HCT116 (cell line): ENCODE measurements at regions not wholly inside any gene's neighbourhood (a gene's known extent, or its start where the extent isn't known, plus 50 kb on each side); places are given as distances from the start of the nearest gene placed in this dataset.

Experiments used
- ATAC-seq: fragments of 200-7000 bp; cut with Tn5 transposase; 2 replicates; pipeline ENCODE4 v1.9.1; 2020; ENCODE audit warnings: mild to moderate bottlenecking, moderate library complexity
- BruUV-seq: library from RNA; stranded (reverse); fragments of 400-500 nt; replicated peaks from 2 replicates; lab custom pipeline; 2021; lab: Mats Ljungman, UMichigan
- CTCF ChIA-PET: fragments of 300-600 bp; sonication (Branson Sonifier 250); formaldehyde crosslinking; loops from one replicate; lab custom pipeline; 2021; ENCODE audit warnings: antibody characterized with exemption; lab: Charles Lee
- POLR2A ChIA-PET: fragments of 300-600, 350-600 bp; sonication (Branson Sonifier 250); formaldehyde crosslinking; loops from one replicate; lab custom pipeline; 2021; ENCODE audit warnings: antibody characterized with exemption; lab: Charles Lee
- RAD21 ChIA-PET, 2 experiments: fragments of 300-600 bp; sonication (Branson Sonifier 250); formaldehyde crosslinking; loops; one replicate each; lab custom pipeline; 2023; ENCODE audit warnings: low total read pairs in 2 of 2; ENCODE audit not compliant: uncharacterized antibody in 2 of 2, unreplicated experiment in 2 of 2, low non-redundant PET in 1 of 2; lab: Charles Lee
- DNase-seq: peaks from one replicate; pipeline ENCODE4 v3.0.0-alpha.2; 2010; ENCODE audit warnings: low read depth, low spot score
- H2AFZ ChIP-seq: fragments of 200-600 bp; shearing (Covaris generic), sonication (generic); 2 replicates; pipeline ENCODE4 v1.6.1; 2017; ENCODE audit warnings: low read depth, mixed run types, mixed read lengths, antibody characterized with exemption, low read length; ENCODE audit not compliant: poor library complexity, severe bottlenecking
- H3K27ac ChIP-seq: 2 replicates; pipeline ENCODE4 v1.5.1; 2012; ENCODE audit warnings: low read depth, low read length
- H3K27me3 ChIP-seq: fragments of 200-600 bp; sonication (generic); 2 replicates; pipeline ENCODE4 v1.6.1; 2016; ENCODE audit warnings: mixed run types, low read length, mixed read lengths; ENCODE audit not compliant: insufficient read depth
- H3K36me3 ChIP-seq, 2 experiments: fragments of 200-500 bp in 1 of 2; fragments of 200-600 bp in 1 of 2; sonication (Bioruptor generic) in 1 of 2; sonication (generic) in 1 of 2; 2 replicates each; pipeline versions ENCODE4 v1.5.1 to v1.6.1; 2014 to 2016; ENCODE audit warnings: low read length in 2 of 2, inconsistent platforms in 1 of 2, mixed read lengths in 1 of 2, mixed run types in 1 of 2; ENCODE audit not compliant: insufficient read depth in 2 of 2, control insufficient read depth in 1 of 2
- H3K4me1 ChIP-seq, 2 experiments: fragments of 200-600 bp in 1 of 2; sonication (generic) in 1 of 2; 2 replicates each; pipeline versions ENCODE4 v1.5.1 to v1.6.1; 2012 to 2017; ENCODE audit warnings: low read length in 2 of 2, inconsistent platforms in 1 of 2, mild to moderate bottlenecking in 1 of 2, mixed read lengths in 1 of 2, mixed run types in 1 of 2, moderate library complexity in 1 of 2; ENCODE audit not compliant: insufficient read depth in 2 of 2, control insufficient read depth in 1 of 2
- H3K4me2 ChIP-seq: fragments of 200-600 bp; sonication (generic); 2 replicates; pipeline ENCODE4 v1.6.1; 2017; ENCODE audit warnings: mixed run types, low read length, mixed read lengths
- H3K4me3 ChIP-seq, 2 experiments: fragments of 200-600 bp in 1 of 2; sonication (generic) in 1 of 2; replicated peaks in 1 of 2; 2 replicates each; pipeline ENCODE4 v1.5.1; 2011 to 2016; ENCODE audit warnings: low read length in 2 of 2, control low read depth in 1 of 2, low read depth in 1 of 2, mild to moderate bottlenecking in 1 of 2, mixed read lengths in 1 of 2, mixed run types in 1 of 2
- H3K79me2 ChIP-seq: fragments of 200-600 bp; sonication (generic); 2 replicates; pipeline ENCODE4 v1.6.1; 2017; ENCODE audit warnings: mild to moderate bottlenecking, mixed run types, low read length, moderate library complexity, mixed read lengths; ENCODE audit not compliant: insufficient read depth
- H3K9ac ChIP-seq: fragments of 200-600 bp; sonication (generic); 2 replicates; pipeline ENCODE4 v1.6.1; 2016; ENCODE audit warnings: low read length, mixed read lengths
- H3K9me2 ChIP-seq: fragments of 200-600 bp; sonication (generic), shearing (Covaris generic); 2 replicates; pipeline ENCODE4 v1.6.1; 2017; ENCODE audit warnings: mixed run types, mild to moderate bottlenecking, moderate library complexity; ENCODE audit not compliant: insufficient read depth
- H3K9me3 ChIP-seq, 2 experiments: fragments of 200-500 bp in 1 of 2; fragments of 200-600 bp in 1 of 2; sonication (Bioruptor generic) in 1 of 2; sonication (generic) in 1 of 2; 2 replicates each; pipeline ENCODE4 v1.6.1; 2014 to 2017; ENCODE audit warnings: low read length in 2 of 2, mixed read lengths in 2 of 2, inconsistent platforms in 1 of 2, low read depth in 1 of 2, mild to moderate bottlenecking in 1 of 2, mixed run types in 1 of 2, moderate library complexity in 1 of 2; ENCODE audit not compliant: control insufficient read depth in 1 of 2, insufficient read depth in 1 of 2
- H4K20me1 ChIP-seq: fragments of 200-600 bp; sonication (generic), shearing (Covaris generic); 2 replicates; pipeline ENCODE4 v1.6.1; 2017; ENCODE audit warnings: mixed run types, mild to moderate bottlenecking, moderate library complexity; ENCODE audit not compliant: insufficient read depth
- ATF3 ChIP-seq: IDR thresholded peaks from 2 replicates; pipeline ENCODE4 v1.6.1; 2012
- CBX3 ChIP-seq: IDR thresholded peaks from 2 replicates; pipeline ENCODE4 v1.6.1; 2012; ENCODE audit warnings: low read depth
- CEBPB ChIP-seq: IDR thresholded peaks from 2 replicates; pipeline ENCODE4 v1.6.1; 2012; ENCODE audit warnings: low read depth
- CTCF ChIP-seq, 3 experiments: fragments of 200-600 bp in 1 of 3; sonication (generic) in 1 of 3; IDR thresholded peaks in 2 of 3; conservative IDR thresholded peaks in 1 of 3; 2 replicates each; pipeline ENCODE4 v1.5.1; 2012 to 2017; ENCODE audit warnings: low read depth in 2 of 3, low read length in 2 of 3, antibody characterized with exemption in 1 of 3, borderline replicate concordance in 1 of 3, control low read depth in 1 of 3, mild to moderate bottlenecking in 1 of 3, mixed read lengths in 1 of 3, mixed run types in 1 of 3, moderate library complexity in 1 of 3; ENCODE audit not compliant: insufficient read depth in 1 of 3
- ELF1 ChIP-seq: IDR thresholded peaks from 2 replicates; pipeline ENCODE4 v1.6.1; 2012; ENCODE audit warnings: low read depth, borderline replicate concordance
- EZH2phosphoT487 ChIP-seq: fragments of 200-600 bp; IDR thresholded peaks from 2 replicates; pipeline ENCODE4 v1.6.1; 2018; ENCODE audit warnings: antibody characterized with exemption, borderline replicate concordance
- JUND ChIP-seq: IDR thresholded peaks from 2 replicates; pipeline ENCODE4 v1.6.1; 2012
- MAX ChIP-seq: IDR thresholded peaks from 2 replicates; pipeline ENCODE4 v1.6.1; 2012
- POLR2A ChIP-seq: IDR thresholded peaks from 2 replicates; pipeline ENCODE4 v1.7.0; 2011; ENCODE audit warnings: borderline replicate concordance; ENCODE audit not compliant: insufficient read depth, insufficient read length; ENCODE audit errors: extremely low read depth
- SIN3A ChIP-seq: IDR thresholded peaks from 2 replicates; pipeline ENCODE4 v1.6.1; 2012; ENCODE audit warnings: low read depth
- SP1 ChIP-seq: IDR thresholded peaks from 2 replicates; pipeline ENCODE4 v1.6.1; 2012; ENCODE audit warnings: low read depth
- SRF ChIP-seq: IDR thresholded peaks from 2 replicates; pipeline ENCODE4 v1.6.1; 2012; ENCODE audit warnings: low read depth
- TCF7L2 ChIP-seq: IDR thresholded peaks from 2 replicates; pipeline ENCODE4 v1.7.0; 2011; ENCODE audit warnings: borderline replicate concordance, inconsistent platforms; ENCODE audit not compliant: insufficient read depth, insufficient read length; ENCODE audit errors: extremely low read depth
- YY1 ChIP-seq: IDR thresholded peaks from 2 replicates; pipeline ENCODE4 v1.6.1; 2011; ENCODE audit warnings: low read length, low read depth, moderate library complexity, mild to moderate bottlenecking; ENCODE audit not compliant: insufficient replicate concordance; ENCODE audit errors: extremely low read depth
- ZNF274 ChIP-seq: fragments of 200-500 bp; sonication (Bioruptor generic); IDR thresholded peaks from 2 replicates; pipeline ENCODE4 v1.6.1; 2014; ENCODE audit warnings: mild to moderate bottlenecking, low read depth, low read length, inconsistent platforms
- intact Hi-C: fragments of 100-400 bp; cut with micrococcal nuclease; formaldehyde crosslinking; loops from 2 replicates; pipeline ENCODE4 v1.10.0; 2022

- no peak overlapping the region for H3K27ac ChIP-seq
- H3K27me3 ChIP-seq = no peaks in the 10 kb centered on the region
- DNase-seq (no peak), ATAC-seq (no peak)
- H3K9me2 ChIP-seq = no peaks in the 10 kb centered on the region; the same call in 1 of the 2 replicates
- H2AFZ ChIP-seq = no peak overlapping the region
- no peaks in the 10 kb centered on the region for H3K79me2 ChIP-seq
- H3K4me3 ChIP-seq = no peak overlapping the region
- no peaks in the 10 kb centered on the region for H4K20me1 ChIP-seq
- BruUV-seq = no TSS peak
- RAD21 ChIA-PET = no interaction called here
- H3K4me2 ChIP-seq = no peak overlapping the region
- POLR2A ChIA-PET = no interaction called here
- no peaks in the 10 kb centered on the region for H3K36me3 ChIP-seq
- no peaks in the 10 kb centered on the region for H3K9me3 ChIP-seq
- TF ChIP-seq CTCF (IDR thresholded peaks at IDR 0.05 in 2 of 3, conservative IDR thresholded peaks at IDR 0.05 in 1 of 3; ENCODE audit: borderline replicate concordance in 1 of 3, insufficient read depth in 1 of 3, low read depth in 2 of 3, low read length in 2 of 3) = no peak
- TF ChIP-seq CBX3 = no peak
- no peak for TF ChIP-seq ELF1
- TF ChIP-seq ZNF274 = no peak
- no peak for TF ChIP-seq YY1
- TF ChIP-seq TCF7L2 = no peak
- no peak for TF ChIP-seq SP1
- H3K4me1 ChIP-seq = no peaks in the 10 kb centered on the region
- intact Hi-C loops = no loop called here
- CTCF ChIA-PET = no interaction called here
- no peak overlapping the region for H3K9ac ChIP-seq
These were observed 329.2 kb upstream of the PRR16 start for GRCh38 chr5:120134944-120135343.

- no peaks in the 10 kb centered on the region for H3K36me3 ChIP-seq
- BruUV-seq = no TSS peak
- H3K4me2 ChIP-seq = no peak overlapping the region
- H3K9me3 ChIP-seq = no peaks in the 10 kb centered on the region
- no peak for DNase-seq
- intact Hi-C loops = no loop called here
- ChIA-PET RAD21 (no interaction called here), POLR2A (no interaction called here), CTCF (no interaction called here)
- H2AFZ ChIP-seq = no peak overlapping the region
- no peaks in the 10 kb centered on the region for H4K20me1 ChIP-seq
- H3K4me1 ChIP-seq = no peaks in the 10 kb centered on the region
- H3K4me3 ChIP-seq = no peak overlapping the region
- no peak overlapping the region for H3K9ac ChIP-seq
- H3K27ac ChIP-seq = no peak overlapping the region
- no peaks in the 10 kb centered on the region for H3K79me2 ChIP-seq
- ATAC-seq = no peak
- H3K27me3 ChIP-seq = no peaks in the 10 kb centered on the region
- no peaks in the 10 kb centered on the region; the same call in 1 of the 2 replicates for H3K9me2 ChIP-seq
- no peak for TF ChIP-seq CBX3
- TF ChIP-seq SRF = no peak
- TF ChIP-seq SIN3A = no peak
- TF ChIP-seq ATF3 = no peak
- no peak for TF ChIP-seq ZNF274
- TF ChIP-seq MAX = no peak
- TF ChIP-seq SP1 = no peak
- TF ChIP-seq TCF7L2 = no peak
- no peak for TF ChIP-seq CEBPB
- TF ChIP-seq CTCF (IDR thresholded peaks at IDR 0.05 in 2 of 3, conservative IDR thresholded peaks at IDR 0.05 in 1 of 3; ENCODE audit: borderline replicate concordance in 1 of 3, insufficient read depth in 1 of 3, low read depth in 2 of 3, low read length in 2 of 3) = no peak
- no peak for TF ChIP-seq JUND
- TF ChIP-seq YY1 = no peak
- TF ChIP-seq POLR2A = no peak
- TF ChIP-seq EZH2phosphoT487 = no peak
These were observed 326.5 kb upstream of the PRR16 start for GRCh38 chr5:120137582-120137981.
